GM19035 (cell line): ENCODE measurements at regions not wholly inside any gene's neighbourhood (a gene's known extent, or its start where the extent isn't known, plus 50 kb on each side); places are given as distances from the start of the nearest gene placed in this dataset.

Experiments
- ATAC-seq: cut with Tn5 transposase; IDR thresholded peaks from one replicate; pipeline ENCODE4 v1.9.1; 2021; ENCODE audit not compliant: unreplicated experiment

- no peak for ATAC-seq
Measured at GRCh38 chr14:85475113-85475512, 54.8 kb upstream of the FLRT2 start.

GRCh38 chr14:85479306-85479705 is 50.6 kb upstream of the FLRT2 start:
- ATAC-seq, result no peak

DNA sequence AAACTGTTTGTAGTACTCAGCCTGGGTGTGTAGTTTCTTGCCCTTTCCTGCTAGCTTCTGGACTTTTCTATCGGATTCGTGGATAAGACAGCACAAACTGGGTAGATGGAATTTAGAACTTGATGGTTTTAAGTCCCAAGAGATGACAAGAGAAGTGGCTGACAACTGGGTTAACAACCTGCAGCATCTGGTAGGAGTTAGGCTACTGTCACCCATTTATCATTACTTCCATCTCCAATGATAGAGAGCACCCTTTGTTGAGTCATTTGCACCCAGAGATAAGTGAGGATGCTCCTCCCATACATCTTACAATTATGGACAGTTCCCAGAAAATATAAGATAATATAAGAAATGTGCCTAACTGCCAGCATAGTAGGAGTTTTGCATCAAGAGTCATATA is 50.2 kb upstream of the FLRT2 start:
- ATAC-seq, result no peak
